HG03354 (cell line): ENCODE measurements at regions not wholly inside any gene's neighbourhood (a gene's known extent, or its start where the extent isn't known, plus 50 kb on each side); places are given as distances from the start of the nearest gene placed in this dataset.

Source experiments
- ATAC-seq: cut with Tn5 transposase; IDR thresholded peaks from one replicate; pipeline ENCODE4 v1.9.1; 2021; ENCODE audit warnings: mild to moderate bottlenecking; ENCODE audit not compliant: unreplicated experiment, poor library complexity, severe bottlenecking

DNA sequence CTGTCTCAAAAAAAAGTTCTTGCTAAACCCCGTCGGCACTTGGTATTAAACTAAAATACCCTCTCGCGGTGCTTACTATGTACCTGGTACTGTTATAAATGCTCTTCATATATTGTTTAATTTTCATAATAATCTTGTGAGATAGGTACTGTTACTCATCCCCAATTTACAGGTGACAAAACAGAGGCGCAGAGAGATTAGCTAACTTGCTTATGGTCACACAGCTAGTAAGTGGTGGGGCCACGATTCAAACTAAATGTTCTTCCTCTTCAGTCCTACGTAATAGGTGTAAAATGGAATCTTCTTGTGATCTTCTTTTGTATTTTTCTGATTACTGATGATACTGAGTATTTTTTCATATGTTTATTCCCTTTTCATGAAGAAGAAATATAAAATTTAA, 51.3 kb downstream of the TET3 start:
- ATAC-seq = no peak

DNA sequence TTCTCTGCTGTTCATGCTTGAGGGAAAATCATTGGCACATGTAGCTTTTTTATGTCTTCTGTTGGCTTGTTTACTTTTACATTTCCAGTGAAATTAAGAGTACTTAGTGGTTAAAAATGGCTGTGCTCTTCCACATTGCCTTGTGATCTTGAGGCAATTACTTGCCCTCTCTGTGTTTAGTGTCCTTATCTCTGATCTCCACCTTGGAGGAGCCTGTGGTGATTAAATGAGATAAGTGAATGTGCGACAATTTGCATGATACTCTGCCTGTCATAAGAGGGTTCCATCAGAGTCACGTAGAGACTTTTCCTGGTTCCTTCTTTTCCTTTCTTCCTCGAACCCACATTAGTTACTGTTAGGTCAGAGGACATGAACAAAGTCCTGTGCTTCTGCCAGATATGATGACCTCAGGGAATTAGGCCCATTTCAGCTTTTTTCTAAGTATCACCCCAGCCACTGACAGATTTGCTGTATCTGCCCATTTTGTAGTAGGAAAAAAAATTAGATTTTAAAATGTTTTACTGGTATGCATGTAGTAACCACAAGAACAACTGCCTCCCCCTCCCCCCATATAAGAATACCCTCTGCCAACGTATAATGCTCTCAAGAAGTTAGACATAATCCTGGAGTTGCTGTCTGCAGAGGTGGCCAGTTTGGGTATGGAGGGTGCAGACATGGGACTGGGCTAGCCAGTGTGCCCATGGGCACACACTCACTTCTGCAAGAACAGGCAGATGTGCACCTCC, 51.9 kb downstream of the TET3 start:
- no peak for ATAC-seq

DNA sequence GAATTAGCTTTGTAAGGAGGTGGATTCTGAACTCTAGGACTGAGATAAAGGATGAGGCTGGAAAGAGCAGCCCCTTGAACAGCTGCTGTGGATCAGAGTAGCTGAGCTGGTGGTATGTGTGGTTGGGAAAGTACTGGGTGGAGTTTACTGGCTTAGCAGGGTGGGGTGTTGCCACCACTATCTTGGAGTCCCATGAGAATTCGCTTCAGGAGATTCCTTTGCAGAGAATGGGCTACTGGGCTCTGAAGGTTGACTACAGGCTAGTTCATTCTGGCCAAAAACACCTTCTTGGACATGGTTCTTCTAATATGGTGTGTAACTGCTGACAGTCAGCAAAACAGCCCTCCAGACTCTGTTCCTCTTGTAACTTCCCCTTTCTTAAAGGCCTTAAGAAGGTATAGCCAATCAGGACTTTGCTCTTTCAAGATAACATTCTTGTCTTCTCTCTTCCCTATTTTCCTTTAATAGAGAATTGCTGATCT, 52.7 kb downstream of the TET3 start:
- peak; percentile 59 for ATAC-seq

DNA sequence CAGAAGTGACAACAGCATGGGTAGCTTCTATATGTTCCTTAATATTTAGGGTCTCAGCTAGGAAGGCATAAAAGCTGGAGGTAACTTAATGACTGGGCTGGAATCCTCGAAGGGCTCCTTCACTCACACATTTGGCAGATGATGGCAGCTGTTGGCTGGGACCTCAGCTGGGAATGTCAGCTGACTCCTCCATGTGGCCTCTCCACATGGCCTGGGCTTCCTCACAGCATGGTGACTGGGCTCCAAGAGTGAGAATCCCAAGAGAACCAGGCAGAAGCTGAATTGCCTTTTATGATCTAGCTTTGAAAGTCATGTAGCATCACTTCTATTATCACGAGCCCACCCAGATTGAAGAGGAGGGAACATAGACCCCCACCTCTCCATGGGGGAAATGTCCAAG, 54.9 kb downstream of the TET3 start:
- no peak for ATAC-seq

DNA sequence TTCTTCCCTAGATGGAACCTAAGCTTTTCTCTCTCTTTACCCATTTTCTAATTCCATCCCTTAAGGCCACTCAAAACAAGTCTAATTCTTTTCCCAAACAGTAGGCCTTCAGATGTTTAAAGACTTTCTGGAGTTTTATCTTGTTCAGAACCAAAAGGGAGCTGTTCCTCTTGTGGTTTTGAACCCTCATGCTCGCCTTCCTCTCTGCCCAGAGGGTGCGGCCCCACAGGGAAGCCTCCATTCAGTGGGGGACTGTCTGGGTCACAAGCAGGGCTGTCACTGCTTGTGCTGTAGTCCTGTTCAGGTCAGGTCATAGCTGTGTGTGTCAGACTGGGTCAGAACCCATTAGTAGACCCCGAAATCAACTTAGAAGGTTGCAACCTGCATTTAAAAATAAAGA, 56.5 kb downstream of the TET3 start:
- no peak for ATAC-seq

DNA sequence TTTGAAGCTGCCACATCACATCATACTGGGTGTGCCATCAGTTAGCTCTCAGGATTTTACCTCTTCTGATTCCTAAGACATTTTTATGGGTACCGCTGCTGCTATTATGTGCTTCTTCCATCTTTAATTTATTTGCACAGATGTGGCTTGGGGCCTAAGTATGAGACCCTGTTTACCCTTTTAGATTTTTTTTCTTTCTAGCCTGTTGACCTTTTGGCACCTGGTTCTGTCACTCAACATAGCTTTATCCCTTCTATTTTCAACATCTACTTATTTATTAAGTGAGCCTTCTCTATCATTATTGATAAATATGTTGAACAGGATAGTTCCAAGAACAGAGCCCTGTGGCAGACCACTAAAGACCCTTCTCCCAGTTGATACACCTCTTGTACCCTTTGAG, 57.0 kb downstream of the TET3 start:
- ATAC-seq = no peak

DNA sequence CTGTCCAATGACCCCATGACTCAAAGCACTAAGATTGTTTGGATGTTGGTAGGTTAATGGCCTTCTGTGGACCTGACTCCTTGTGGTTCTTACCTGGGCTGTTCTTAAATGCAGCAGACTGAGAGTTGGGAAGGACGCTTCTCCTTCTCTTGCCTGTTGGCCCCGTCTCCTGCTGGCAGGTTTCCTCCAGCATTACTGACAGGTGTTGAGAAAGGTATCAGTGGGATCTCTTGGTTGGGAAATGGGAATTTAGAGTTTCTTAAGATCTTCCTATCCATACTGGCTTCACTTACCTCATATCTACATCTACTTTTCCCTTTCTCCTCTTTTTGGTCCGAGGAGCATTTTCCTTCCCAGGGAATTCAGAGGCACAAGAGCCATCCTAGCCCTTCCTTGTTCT, 57.9 kb downstream of the TET3 start:
- ATAC-seq = no peak

DNA sequence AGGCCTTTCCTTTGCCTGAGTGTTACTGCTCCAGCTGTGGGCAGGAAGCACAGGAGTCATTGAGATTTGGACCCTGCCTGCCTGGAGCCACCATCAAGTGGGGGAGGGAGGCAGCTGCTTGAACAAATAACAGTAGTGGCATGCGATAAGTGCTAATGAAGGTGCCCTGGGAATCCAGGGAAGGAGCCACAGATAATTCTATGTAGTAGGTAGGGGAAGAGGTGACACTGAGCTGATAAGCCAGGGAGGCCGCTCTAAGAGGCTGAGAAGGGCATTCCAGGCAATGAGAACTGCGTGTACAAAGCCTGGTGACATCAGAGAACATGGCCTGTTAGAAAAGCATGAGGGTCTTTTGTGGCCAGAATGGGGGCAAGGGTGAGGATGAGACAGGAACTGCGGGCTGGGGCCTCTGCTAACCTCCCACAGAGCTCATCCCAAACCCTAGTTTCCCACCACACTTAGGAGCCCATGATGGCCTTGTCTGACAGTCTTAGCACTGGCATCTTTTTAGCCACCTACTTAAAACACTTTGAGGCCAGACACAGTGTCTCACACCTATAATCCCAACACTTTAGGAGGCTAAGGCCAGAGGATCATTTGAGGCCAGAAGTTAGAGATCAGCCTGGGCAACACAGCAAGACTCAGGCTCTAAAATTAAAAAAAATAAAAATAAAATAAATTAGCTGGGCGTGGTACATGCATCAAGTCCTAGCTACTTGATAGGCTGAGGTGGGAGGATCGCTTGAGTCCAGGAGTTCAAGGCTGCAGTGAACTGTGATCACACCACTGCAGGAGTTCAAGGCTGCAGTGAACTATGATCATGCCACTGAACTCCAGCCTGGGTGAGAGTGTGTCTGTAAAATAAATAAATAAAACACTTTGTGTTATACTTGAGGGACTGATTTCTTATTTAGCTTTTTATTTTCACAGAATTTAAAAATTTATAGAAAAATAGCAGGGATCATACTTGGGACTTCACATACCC, 58.9 kb downstream of the TET3 start:
- no peak for ATAC-seq

DNA sequence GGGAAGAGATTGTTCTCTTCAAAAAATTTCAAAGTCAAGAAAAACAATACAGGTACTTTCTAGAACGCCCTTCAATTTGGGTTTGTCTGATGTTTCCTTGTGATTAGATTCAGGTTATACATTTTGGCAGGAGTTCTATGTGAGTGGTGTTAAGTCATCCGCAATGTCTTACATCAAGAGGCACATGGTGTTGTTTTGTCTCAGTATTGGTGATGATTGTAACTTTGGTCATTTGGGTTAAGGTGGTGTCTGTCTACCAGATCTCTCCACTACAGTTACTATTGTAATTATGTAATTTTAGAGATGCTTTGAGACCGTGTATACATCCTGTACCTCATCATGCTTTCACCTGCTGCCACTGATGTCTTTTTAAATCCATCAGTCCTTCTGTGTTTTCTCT, 60.3 kb downstream of the TET3 start:
- ATAC-seq = no peak

DNA sequence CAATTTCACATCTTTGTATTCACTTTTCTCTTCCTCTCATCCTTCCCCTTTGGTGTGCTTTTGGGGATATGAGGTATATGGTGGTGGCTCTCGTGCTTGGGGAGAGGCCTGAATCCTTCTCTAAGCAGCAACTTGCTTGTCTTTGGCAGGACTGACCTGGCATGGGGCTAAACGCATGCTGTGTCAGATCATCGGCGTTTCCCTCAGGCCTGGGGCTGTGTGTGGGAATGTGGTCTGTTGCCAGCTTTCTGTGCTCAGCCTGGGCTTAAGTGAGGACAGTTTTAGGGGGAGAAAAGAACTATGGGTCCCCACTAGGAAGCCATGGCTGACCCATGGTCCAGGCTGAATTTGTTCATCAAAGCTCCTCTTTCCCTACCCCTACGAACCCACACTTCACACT, 60.7 kb downstream of the TET3 start:
- ATAC-seq = no peak

DNA sequence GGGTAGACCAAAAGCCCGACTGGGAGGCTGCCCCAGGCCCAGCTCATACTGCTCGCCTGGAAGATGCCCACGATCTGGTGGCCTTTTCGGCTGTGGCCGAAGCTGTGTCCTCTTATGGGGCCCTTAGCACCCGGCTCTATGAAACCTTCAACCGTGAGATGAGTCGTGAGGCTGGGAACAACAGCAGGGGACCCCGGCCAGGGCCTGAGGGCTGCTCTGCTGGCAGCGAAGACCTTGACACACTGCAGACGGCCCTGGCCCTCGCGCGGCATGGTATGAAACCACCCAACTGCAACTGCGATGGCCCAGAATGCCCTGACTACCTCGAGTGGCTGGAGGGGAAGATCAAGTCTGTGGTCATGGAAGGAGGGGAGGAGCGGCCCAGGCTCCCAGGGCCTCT, 61.7 kb downstream of the TET3 start:
- ATAC-seq = no peak

DNA sequence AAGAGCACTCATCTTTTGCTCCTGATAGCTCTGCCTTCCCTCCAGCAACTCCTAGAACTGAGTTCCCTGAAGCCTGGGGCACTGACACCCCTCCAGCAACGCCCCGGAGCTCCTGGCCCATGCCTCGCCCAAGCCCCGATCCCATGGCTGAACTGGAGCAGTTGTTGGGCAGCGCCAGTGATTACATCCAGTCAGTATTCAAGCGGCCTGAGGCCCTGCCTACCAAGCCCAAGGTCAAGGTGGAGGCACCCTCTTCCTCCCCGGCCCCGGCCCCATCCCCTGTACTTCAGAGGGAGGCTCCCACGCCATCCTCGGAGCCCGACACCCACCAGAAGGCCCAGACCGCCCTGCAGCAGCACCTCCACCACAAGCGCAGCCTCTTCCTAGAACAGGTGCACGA, 62.4 kb downstream of the TET3 start:
- no peak for ATAC-seq

DNA sequence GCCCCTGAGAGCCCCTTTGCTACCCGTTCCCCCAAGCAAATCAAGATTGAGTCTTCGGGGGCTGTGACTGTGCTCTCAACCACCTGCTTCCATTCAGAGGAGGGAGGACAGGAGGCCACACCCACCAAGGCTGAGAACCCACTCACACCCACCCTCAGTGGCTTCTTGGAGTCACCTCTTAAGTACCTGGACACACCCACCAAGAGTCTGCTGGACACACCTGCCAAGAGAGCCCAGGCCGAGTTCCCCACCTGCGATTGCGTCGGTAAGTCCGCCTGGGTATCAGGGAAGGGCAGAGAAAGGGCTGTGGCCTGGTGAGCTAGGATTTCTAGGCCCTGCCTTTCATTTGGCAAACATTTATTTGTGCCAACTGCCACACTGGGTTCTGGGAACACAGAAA, 63.4 kb downstream of the TET3 start:
- no peak for ATAC-seq

DNA sequence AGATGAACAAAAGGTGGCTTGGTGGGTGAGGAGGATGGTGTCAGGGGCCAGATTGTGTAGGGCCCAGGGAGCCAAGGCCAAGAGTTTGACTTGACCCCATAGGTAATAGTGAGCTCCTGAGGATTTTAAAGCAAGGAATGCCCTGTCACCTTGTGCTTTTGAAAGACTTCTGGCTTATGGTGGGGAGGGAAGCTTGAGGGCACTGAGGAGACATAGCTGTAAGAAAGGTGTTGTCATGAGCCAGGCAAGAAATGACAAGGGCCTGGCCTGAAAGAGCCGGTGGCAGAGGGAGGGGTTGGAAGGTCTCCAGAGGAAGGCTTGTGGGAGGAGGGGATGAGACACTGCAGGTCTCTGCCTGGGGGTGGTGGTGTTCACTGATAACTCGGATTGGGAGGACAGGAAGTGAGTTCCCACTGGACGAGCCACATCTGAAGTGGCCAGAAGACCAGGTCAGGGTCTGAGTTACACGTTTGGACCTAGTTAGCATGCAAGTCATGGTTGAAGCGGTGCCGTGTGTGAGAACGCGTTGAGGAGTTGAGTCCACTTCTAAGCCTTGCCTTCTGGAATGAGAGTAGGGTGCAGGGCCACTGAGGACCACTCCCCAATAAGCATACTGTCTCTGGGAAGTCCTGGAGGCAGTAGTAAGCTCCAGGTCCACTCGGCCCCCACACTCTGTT, 64.3 kb downstream of the TET3 start:
- no peak for ATAC-seq

DNA sequence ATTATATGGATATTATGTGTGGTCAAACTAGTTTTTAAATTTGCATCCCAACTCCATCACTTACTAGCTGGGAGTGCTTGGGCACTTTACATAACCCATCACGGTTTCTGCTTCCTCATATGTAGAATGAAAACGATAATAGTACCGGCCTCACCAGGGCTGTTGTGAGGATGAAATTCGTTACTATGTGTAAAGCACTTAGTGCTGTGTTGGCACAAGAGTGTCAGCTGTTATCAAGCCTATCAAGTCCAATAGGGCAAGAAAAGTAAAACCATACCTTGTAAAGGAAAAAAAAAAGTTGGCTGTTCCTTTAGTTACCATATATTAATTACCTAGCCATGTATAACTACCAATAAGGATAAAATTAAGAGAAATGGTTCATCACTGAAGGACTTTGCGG, 65.4 kb downstream of the TET3 start:
- no peak for ATAC-seq

DNA sequence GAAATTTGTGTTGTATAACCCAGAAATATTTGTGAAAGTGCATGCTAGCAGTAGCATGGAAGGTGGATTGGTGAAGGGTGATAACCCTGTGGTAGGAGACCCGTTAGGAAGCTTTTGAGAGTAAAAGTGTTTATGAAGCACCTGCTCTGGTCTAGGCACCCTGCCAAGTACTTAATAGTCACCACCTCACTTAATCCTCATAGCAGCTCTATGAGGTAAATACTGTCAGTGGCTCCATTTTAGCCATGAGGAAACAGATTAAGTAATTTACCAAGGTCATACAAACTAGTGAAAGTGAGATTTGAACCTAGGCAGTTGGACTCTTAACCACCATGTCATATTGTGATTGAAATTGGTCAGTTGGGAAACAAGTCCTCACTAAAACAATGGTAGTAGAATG, 66.8 kb downstream of the TET3 start:
- no peak for ATAC-seq

DNA sequence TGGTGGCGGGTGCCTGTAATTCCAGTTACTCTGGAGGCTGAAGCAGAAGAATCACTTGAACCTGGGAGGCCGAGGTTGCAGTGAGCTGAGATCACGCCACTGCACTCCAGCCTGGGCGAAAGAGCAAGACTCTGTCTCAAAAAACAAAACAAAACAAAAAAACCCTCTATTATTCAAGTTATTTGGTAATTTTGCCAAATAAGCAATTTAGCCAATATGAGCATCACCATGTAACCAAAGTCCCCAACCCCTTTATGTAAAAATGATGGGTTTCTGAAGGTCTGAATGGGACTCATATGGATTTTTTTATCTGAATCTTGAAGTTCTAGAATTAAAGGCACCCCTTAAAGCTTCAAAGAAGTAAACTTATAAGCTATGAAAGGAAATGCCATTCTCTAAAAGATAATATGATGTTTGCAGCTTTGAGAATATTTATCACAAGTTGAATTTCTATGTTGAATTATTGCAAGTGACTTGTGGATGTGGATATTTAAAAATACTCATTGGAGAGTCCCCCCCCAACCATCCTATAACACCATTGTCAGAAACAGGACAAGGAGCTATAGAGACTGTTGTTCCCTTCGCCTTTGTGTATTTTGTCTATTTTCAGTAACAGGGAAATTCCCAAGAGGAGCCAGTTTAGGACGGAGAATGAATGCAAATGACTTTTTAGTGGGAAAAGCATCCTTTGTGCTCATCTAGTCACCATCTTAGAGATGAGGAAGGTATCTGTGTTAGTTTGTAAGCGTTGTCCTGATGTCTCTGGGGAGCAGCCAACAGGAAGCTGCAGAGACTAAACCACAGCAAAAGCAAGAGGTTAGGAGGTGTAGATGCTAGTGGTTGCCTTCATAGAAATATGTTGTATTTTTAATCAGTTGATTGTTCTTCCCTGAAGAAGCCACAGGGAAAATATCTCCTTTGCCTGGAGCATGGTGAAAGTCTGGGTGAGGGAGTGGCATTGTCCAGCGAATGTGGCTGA, 68.3 kb downstream of the TET3 start:
- ATAC-seq = no peak

DNA sequence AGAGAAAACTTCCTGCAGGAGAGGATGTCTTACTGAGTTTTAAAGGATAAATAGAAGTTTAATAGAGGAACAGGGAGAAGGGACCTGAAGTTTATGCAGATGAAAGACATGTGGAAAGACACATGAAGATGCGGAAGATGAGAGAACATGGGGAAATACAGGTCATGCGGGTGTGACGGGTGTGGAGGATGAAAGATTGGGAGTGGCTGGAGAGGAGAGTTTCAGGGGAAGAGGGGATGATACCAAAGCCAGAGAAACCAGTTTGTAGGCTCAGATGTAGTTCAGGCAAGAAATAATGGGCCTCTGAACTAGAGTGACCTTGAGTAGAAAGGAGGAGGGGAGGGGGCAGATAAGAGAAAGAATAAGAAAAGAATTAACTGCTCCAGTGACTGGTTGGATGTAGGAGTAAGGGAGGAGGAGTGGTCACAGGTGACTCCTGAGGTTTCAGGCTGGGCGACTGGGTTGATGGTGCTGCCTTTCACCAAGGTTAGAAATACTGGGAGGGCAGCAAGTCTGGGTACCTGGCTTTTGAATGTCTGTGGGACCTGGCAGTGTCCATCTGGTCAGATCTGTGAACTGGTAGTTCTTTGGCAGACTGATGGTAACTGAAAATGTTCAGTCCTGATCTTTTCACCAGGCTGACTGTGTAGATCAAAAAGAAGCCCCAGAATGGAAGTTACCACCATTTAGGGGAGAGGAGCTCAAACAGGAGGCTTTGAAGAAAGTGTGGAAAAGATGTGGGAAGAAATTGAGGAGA, 69.4 kb downstream of the TET3 start:
- ATAC-seq = no peak
